ENCODE measurements at regions not wholly inside any gene's neighbourhood (a gene's known extent, or its start where the extent isn't known, plus 50 kb on each side); places are given as distances from the start of the nearest gene placed in this dataset.

DNA sequence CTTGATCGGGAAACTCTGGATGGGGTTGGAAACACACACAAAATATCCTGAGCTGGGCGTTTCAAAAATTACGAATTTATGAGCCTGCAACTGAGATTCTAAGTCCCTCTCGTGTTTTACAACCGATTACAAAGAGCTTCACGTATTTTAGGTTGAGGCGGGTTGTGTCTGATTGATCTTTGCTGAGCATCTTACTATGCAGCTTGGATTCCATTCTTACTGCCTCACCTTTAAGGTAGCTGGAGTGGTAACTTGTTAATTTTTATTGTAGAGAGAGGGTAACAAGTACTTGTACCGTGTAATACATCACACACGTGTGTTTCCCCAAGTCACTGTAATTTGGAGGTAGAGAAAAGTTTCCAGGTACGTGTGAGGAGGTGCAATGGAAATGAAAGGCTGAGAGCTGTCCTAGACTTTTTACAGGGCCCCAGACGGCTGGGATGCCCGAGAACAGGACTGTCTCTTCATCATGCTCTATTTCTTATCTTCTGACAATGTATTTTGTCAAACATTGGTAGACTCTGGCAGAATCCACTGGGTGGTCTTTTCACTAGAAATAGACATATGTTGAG is 97.8 kb upstream of the TENM3 start:
- peak overlapping the region; percentile 63 for H3K4me3 ChIP-seq (replicated peaks; ENCODE audit: low read depth, low read length)
- TF ChIP-seq, protein P1, sequence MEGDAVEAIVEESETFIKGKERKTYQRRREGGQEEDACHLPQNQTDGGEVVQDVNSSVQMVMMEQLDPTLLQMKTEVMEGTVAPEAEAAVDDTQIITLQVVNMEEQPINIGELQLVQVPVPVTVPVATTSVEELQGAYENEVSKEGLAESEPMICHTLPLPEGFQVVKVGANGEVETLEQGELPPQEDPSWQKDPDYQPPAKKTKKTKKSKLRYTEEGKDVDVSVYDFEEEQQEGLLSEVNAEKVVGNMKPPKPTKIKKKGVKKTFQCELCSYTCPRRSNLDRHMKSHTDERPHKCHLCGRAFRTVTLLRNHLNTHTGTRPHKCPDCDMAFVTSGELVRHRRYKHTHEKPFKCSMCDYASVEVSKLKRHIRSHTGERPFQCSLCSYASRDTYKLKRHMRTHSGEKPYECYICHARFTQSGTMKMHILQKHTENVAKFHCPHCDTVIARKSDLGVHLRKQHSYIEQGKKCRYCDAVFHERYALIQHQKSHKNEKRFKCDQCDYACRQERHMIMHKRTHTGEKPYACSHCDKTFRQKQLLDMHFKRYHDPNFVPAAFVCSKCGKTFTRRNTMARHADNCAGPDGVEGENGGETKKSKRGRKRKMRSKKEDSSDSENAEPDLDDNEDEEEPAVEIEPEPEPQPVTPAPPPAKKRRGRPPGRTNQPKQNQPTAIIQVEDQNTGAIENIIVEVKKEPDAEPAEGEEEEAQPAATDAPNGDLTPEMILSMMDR (IDR thresholded peaks at IDR 0.05; ENCODE audit: insufficient read depth, low read length, poor library complexity, severe bottlenecking), result no peak
- peaks cover 2% of the 10 kb centered on the region; the same call in 1 of the 2 replicates for H3K27me3 ChIP-seq (replicated peaks; ENCODE audit: control insufficient read depth, insufficient read depth, low read length)
- no peaks in the 10 kb centered on the region for H3K36me3 ChIP-seq (ENCODE audit: control insufficient read depth, insufficient read depth, low read length)
- no peak for DNase-seq (ENCODE audit: extremely low read depth, insufficient read length)

DNA sequence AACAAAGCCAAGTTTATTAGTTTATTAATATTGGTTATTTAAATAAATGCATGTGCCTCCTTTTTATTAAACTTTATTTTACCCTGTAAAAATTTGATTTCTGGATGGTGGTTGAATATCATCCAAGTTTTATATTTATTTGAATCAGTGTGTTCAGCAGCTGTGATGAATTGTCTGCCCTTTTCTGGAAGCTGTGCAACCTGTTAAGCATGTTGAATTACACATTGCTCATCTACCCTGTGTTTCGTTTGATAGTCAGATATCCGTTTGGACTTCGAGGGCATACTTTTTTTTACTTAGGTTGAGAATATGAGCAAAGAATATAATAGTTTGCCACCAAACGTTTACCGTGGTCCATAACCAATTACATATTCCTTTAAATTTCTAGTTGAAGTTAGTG is 95.8 kb upstream of the TENM3 start:
- H3K4me3 ChIP-seq (replicated peaks; ENCODE audit: low read depth, low read length), result no peak overlapping the region
- DNase-seq (ENCODE audit: extremely low read depth, insufficient read length), result no peak
- H3K36me3 ChIP-seq (ENCODE audit: control insufficient read depth, insufficient read depth, low read length), result no peaks in the 10 kb centered on the region
- H3K27me3 ChIP-seq (replicated peaks; ENCODE audit: control insufficient read depth, insufficient read depth, low read length), result peaks cover 2% of the 10 kb centered on the region; the same call in 1 of the 2 replicates
- TF ChIP-seq, protein P1 (IDR thresholded peaks at IDR 0.05; ENCODE audit: insufficient read depth, low read length, poor library complexity, severe bottlenecking), result no peak

DNA sequence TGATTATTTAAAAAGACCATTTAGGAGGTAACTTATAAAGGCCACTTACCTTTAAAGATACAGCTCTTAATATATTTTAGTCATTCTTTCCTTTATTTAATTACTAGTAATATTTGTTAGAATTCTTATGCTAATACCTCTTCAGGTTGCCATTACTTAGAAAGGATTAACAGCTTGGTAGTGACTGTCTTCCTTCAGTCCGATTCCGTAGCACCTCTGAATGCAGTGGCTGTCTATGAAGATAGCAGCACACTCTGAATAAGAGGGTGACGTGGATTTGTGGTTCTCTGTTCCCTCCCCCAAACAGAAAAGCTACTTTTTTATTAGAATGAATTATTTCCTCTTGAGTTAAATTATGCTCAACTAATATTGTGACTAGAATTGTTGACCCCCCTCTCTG is 92.6 kb upstream of the TENM3 start:
- Histone ChIP-seq H3K36me3 (ENCODE audit: control insufficient read depth, insufficient read depth, low read length) (no peaks in the 10 kb centered on the region), H3K27me3 (replicated peaks; ENCODE audit: control insufficient read depth, insufficient read depth, low read length) (no peaks in the 10 kb centered on the region), H3K4me3 (replicated peaks; ENCODE audit: low read depth, low read length) (no peak overlapping the region)
- TF ChIP-seq, protein P1 (IDR thresholded peaks at IDR 0.05; ENCODE audit: insufficient read depth, low read length, poor library complexity, severe bottlenecking), result no peak
- DNase-seq (ENCODE audit: extremely low read depth, insufficient read length), result no peak

DNA sequence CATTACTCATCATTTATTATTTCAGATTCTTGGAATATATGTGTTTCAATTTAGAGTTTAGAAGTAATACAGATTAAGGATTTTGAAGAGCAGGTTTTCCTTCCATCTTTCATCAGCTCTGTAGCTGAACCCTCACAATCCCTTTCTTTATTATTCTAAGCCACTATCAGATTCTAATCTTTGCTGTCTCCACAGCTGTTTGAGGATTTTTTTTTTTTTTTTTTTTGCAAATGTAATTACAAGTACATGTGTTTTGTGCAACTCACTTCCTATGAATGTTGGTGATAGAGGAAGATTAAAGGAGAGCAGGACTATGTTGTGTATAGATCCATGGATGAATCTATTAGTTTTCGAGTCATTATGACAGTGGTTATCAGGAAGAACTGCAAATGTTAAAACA is 87.4 kb upstream of the TENM3 start:
- Histone ChIP-seq H3K36me3 (ENCODE audit: control insufficient read depth, insufficient read depth, low read length) (no peaks in the 10 kb centered on the region), H3K4me3 (replicated peaks; ENCODE audit: low read depth, low read length) (no peak overlapping the region), H3K27me3 (replicated peaks; ENCODE audit: control insufficient read depth, insufficient read depth, low read length) (no peaks in the 10 kb centered on the region)
- DNase-seq (ENCODE audit: extremely low read depth, insufficient read length), result no peak
- TF ChIP-seq, protein P1 (IDR thresholded peaks at IDR 0.05; ENCODE audit: insufficient read depth, low read length, poor library complexity, severe bottlenecking), result no peak

DNA sequence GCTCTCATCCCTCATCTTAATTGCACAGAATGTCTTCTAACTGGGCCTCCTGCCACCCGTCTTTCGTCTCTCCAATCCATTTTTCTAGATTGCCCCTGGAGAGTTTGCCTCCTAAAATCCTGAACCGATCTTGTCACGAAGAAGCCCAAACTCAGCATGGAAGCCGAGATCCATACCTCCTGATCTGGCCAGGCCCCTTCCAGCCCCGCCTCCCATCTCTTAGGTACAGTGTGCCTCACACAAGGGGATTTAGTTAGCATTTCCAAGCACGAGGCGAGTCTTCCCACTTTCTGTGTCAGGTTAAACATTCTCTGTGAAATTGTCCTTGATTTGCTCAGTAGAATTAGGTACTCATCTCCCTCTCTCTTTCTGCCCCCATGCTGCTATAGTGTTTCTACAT is 80.0 kb upstream of the TENM3 start:
- H3K27me3 ChIP-seq (replicated peaks; ENCODE audit: control insufficient read depth, insufficient read depth, low read length), result no peaks in the 10 kb centered on the region
- TF ChIP-seq, protein P1 (IDR thresholded peaks at IDR 0.05; ENCODE audit: insufficient read depth, low read length, poor library complexity, severe bottlenecking), result no peak
- no peak overlapping the region for H3K4me3 ChIP-seq (replicated peaks; ENCODE audit: low read depth, low read length)
- no peaks in the 10 kb centered on the region for H3K36me3 ChIP-seq (ENCODE audit: control insufficient read depth, insufficient read depth, low read length)
- DNase-seq (ENCODE audit: extremely low read depth, insufficient read length), result no peak

DNA sequence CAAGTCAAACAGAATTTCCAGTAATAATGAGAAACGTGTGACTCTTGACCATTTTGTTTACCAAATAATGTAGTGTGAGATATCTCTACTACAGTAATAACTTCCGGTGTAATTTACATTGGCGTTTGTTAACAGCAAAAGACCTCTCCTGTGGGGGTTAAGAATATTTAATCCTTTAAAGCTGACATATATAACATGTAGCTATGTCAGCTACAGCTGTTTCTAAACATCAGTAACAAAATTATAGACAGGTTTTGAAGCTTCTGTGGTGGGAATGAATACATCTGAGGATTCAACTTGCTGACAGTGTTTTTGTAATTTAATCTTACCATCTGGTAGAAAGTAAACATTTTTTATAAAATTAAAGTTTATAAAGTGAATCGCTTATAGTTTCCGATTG is 73.6 kb upstream of the TENM3 start:
- DNase-seq (ENCODE audit: extremely low read depth, insufficient read length), result no peak
- no peaks in the 10 kb centered on the region for H3K27me3 ChIP-seq (replicated peaks; ENCODE audit: control insufficient read depth, insufficient read depth, low read length)
- TF ChIP-seq, protein P1 (IDR thresholded peaks at IDR 0.05; ENCODE audit: insufficient read depth, low read length, poor library complexity, severe bottlenecking), result no peak
- H3K4me3 ChIP-seq (replicated peaks; ENCODE audit: low read depth, low read length), result no peak overlapping the region
- no peaks in the 10 kb centered on the region for H3K36me3 ChIP-seq (ENCODE audit: control insufficient read depth, insufficient read depth, low read length)
